ENCODE measurements at regions not wholly inside any gene's neighbourhood (a gene's known extent, or its start where the extent isn't known, plus 50 kb on each side); places are given as distances from the start of the nearest gene placed in this dataset.

DNA sequence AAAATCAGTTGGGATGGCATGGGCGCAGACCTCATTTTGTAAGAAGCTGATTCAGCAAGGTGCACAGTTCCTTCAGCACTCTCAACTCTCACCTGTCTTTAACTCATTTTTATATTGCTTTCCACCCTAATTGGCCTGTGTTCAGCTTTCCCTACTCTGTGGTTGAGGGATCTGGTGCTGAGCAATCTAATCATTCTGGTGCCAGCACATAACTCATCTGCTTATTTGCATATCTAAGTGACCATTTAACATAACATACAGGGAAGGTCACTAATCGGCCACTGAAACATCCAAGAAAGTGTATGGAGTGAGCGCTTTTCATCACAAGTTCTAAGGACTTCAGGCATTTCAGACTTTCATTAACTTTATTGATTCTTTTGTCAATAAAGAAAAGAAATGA is 303.4 kb upstream of the ROPN1 start:
- TF ChIP-seq, protein P1, sequence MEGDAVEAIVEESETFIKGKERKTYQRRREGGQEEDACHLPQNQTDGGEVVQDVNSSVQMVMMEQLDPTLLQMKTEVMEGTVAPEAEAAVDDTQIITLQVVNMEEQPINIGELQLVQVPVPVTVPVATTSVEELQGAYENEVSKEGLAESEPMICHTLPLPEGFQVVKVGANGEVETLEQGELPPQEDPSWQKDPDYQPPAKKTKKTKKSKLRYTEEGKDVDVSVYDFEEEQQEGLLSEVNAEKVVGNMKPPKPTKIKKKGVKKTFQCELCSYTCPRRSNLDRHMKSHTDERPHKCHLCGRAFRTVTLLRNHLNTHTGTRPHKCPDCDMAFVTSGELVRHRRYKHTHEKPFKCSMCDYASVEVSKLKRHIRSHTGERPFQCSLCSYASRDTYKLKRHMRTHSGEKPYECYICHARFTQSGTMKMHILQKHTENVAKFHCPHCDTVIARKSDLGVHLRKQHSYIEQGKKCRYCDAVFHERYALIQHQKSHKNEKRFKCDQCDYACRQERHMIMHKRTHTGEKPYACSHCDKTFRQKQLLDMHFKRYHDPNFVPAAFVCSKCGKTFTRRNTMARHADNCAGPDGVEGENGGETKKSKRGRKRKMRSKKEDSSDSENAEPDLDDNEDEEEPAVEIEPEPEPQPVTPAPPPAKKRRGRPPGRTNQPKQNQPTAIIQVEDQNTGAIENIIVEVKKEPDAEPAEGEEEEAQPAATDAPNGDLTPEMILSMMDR (IDR thresholded peaks at IDR 0.05; ENCODE audit: insufficient read depth, low read length, poor library complexity, severe bottlenecking) = no peak
- no peak for TF ChIP-seq EZH2phosphoT487 (conservative IDR thresholded peaks at IDR 0.05; ENCODE audit: low read length)

Data from SU-DHL-6 (cell line).